GM12878 (cell line): ENCODE measurements at regions not wholly inside any gene's neighbourhood (a gene's known extent, or its start where the extent isn't known, plus 50 kb on each side); places are given as distances from the start of the nearest gene placed in this dataset.

ENCODE experiments used
- ATAC-seq: fragments of 200-7000 bp; cut with Tn5 transposase; 3 replicates; pipeline ENCODE4 v1.9.1; 2020; ENCODE audit warnings: mild to moderate bottlenecking, moderate library complexity
- BruUV-seq: library from RNA; stranded (reverse); fragments of 400-500 nt; replicated peaks from 2 replicates; lab custom pipeline; 2021; lab: Mats Ljungman, UMichigan
- CTCF ChIA-PET: fragments of 300-600 bp; sonication (Branson Sonifier 250); formaldehyde crosslinking; extraction: SDS; loops from one replicate; lab custom pipeline; 2021; ENCODE audit warnings: inconsistent platforms; lab: Yijun Ruan, JAX
- POLR2A ChIA-PET: fragments of 350-600 bp; formaldehyde crosslinking; extraction: SDS; loops from one replicate; lab custom pipeline; 2021; ENCODE audit warnings: inconsistent platforms; lab: Charles Lee
- RAD21 ChIA-PET: fragments of 300-600 bp; sonication (Branson Sonifier 250); formaldehyde crosslinking; loops from one replicate; lab custom pipeline; 2023; ENCODE audit warnings: antibody characterized with exemption; ENCODE audit not compliant: unreplicated experiment; lab: Charles Lee
- SMC1A ChIA-PET: fragments of 300-600 bp; sonication (Branson Sonifier 250); formaldehyde crosslinking; loops from one replicate; lab custom pipeline; 2023; ENCODE audit not compliant: unreplicated experiment, uncharacterized antibody; lab: Charles Lee
- DNase-seq: peaks from one replicate; pipeline ENCODE4 v3.0.0-alpha.2; 2011; ENCODE audit warnings: low read depth, low spot score
- FAIRE-seq: peaks from 3 replicates; lab custom pipeline; 2011; peaks lifted over from hg19 to GRCh38; lab: Jason Lieb, UNC
- H2AFZ ChIP-seq: 2 replicates; pipeline ENCODE4 v1.6.0; 2011; ENCODE audit warnings: low read depth, low read length, control low read depth; ENCODE audit not compliant: control insufficient read depth
- H3K27ac ChIP-seq: 2 replicates; pipeline ENCODE4 v1.5.1; 2011; ENCODE audit warnings: control low read depth; ENCODE audit not compliant: control insufficient read depth, insufficient read depth
- H3K27me3 ChIP-seq, 2 experiments: replicated peaks in 1 of 2; 2 replicates each; pipeline versions ENCODE4 v1.6.0 to v1.6.1; 2011; ENCODE audit warnings: low read length in 1 of 2; ENCODE audit not compliant: control insufficient read depth in 2 of 2, insufficient read depth in 2 of 2
- H3K36me3 ChIP-seq, 2 experiments: 2 replicates each; pipeline ENCODE4 v1.5.1; 2011; ENCODE audit warnings: low read length in 1 of 2; ENCODE audit not compliant: control insufficient read depth in 2 of 2, insufficient read depth in 2 of 2
- H3K4me1 ChIP-seq: 2 replicates; pipeline ENCODE4 v1.6.1; 2011; ENCODE audit warnings: mild to moderate bottlenecking, low read length, moderate library complexity, mixed read lengths; ENCODE audit not compliant: control insufficient read depth, insufficient read depth
- H3K4me2 ChIP-seq: 2 replicates; pipeline ENCODE4 v1.6.0; 2011; ENCODE audit warnings: control low read depth; ENCODE audit not compliant: control insufficient read depth, insufficient read depth
- H3K4me3 ChIP-seq: fragments of 200-600 bp; sonication (generic); 2 replicates; pipeline ENCODE4 v1.5.1; 2016
- H3K79me2 ChIP-seq: 2 replicates; pipeline ENCODE4 v1.6.0; 2011; ENCODE audit warnings: low read length; ENCODE audit not compliant: control insufficient read depth, insufficient read depth
- H3K9ac ChIP-seq: 2 replicates; pipeline ENCODE4 v1.8.0; 2011; ENCODE audit warnings: low read length, control low read depth, mixed read lengths; ENCODE audit not compliant: control insufficient read depth, insufficient read depth
- H3K9me3 ChIP-seq: replicated peaks from 3 replicates; pipeline ENCODE4 v1.5.1; 2011; ENCODE audit warnings: mild to moderate bottlenecking, low read length; ENCODE audit not compliant: control insufficient read depth, insufficient read depth
- H4K20me1 ChIP-seq: 2 replicates; pipeline ENCODE4 v1.6.0; 2011; ENCODE audit not compliant: control insufficient read depth, insufficient read depth
- BCL3 ChIP-seq: IDR thresholded peaks from 2 replicates; pipeline ENCODE4 v1.6.1; 2011; ENCODE audit warnings: borderline replicate concordance, low read depth, mild to moderate bottlenecking, moderate library complexity, low read length; ENCODE audit not compliant: insufficient read depth, poor library complexity, severe bottlenecking
- CREB1 ChIP-seq: IDR thresholded peaks from 2 replicates; pipeline ENCODE4 v1.6.1; 2012; ENCODE audit warnings: low read depth, mild to moderate bottlenecking, inconsistent platforms
- CUX1 ChIP-seq: IDR thresholded peaks from 2 replicates; pipeline ENCODE4 v1.6.1; 2012; ENCODE audit warnings: improper control_type of control experiment, low read depth, low read length; ENCODE audit not compliant: insufficient replicate concordance
- E2F4 ChIP-seq: IDR thresholded peaks from 2 replicates; pipeline ENCODE4 v1.6.1; 2012; ENCODE audit warnings: low read depth, low read length, improper control_type of control experiment
- ELK1 ChIP-seq: IDR thresholded peaks from 2 replicates; pipeline ENCODE4 v1.6.1; 2012; ENCODE audit warnings: low read depth, low read length, improper control_type of control experiment
- FOXK2 ChIP-seq: fragments of 450-650 bp; IDR thresholded peaks from 2 replicates; pipeline ENCODE4 v1.6.1; 2017; ENCODE audit warnings: mild to moderate bottlenecking, moderate library complexity
- GABPA ChIP-seq: IDR thresholded peaks from 2 replicates; pipeline ENCODE4 v1.6.1; 2014; ENCODE audit warnings: antibody characterized with exemption, low read depth, mild to moderate bottlenecking, inconsistent platforms
- HCFC1 ChIP-seq: fragments of 150-350 bp; IDR thresholded peaks from 2 replicates; pipeline ENCODE4 v1.6.1; 2014; ENCODE audit warnings: low read length
- HDAC2 ChIP-seq: fragments of 200-600 bp; sonication (generic); IDR thresholded peaks from 2 replicates; pipeline ENCODE4 v1.6.1; 2017
- HDAC6 ChIP-seq: fragments of 200-600 bp; sonication (generic); IDR thresholded peaks from one replicate; pipeline ENCODE4 v1.8.0; 2017; ENCODE audit warnings: antibody characterized with exemption; ENCODE audit not compliant: unreplicated experiment
- MEF2B ChIP-seq: fragments of 450-650 bp; IDR thresholded peaks from 2 replicates; pipeline ENCODE4 v1.6.1; 2018; ENCODE audit warnings: mild to moderate bottlenecking, moderate library complexity; ENCODE audit not compliant: partially characterized antibody, poor library complexity, severe bottlenecking
- PAX8 ChIP-seq: fragments of 450-650 bp; IDR thresholded peaks from 2 replicates; pipeline ENCODE4 v1.6.1; 2017; ENCODE audit warnings: mild to moderate bottlenecking, moderate library complexity
- RCOR1 ChIP-seq: conservative IDR thresholded peaks from 2 replicates; pipeline ENCODE4 v1.6.1; 2012; ENCODE audit warnings: low read depth, low read length, improper control_type of control experiment
- SIN3A ChIP-seq: IDR thresholded peaks from 2 replicates; pipeline ENCODE4 v1.6.1; 2012; ENCODE audit warnings: low read depth, low read length, improper control_type of control experiment
- SIX5 ChIP-seq: IDR thresholded peaks from 2 replicates; pipeline ENCODE4 v1.6.1; 2011; ENCODE audit warnings: mild to moderate bottlenecking, low read depth, low read length, moderate library complexity; ENCODE audit not compliant: severe bottlenecking
- ZNF274 ChIP-seq: IDR thresholded peaks from one replicate; pipeline ENCODE4 v1.8.0; 2011; ENCODE audit not compliant: insufficient read length, insufficient read depth
- ZNF622 ChIP-seq: fragments of 450-650 bp; IDR thresholded peaks from 2 replicates; pipeline ENCODE4 v1.6.1; 2017; ENCODE audit warnings: mild to moderate bottlenecking, inconsistent platforms
- WGBS: methylation state at CpG from one replicate; pipeline ENCODE4 v1.1.6; 2016; ENCODE audit warnings: low lambda C conversion rate; ENCODE audit not compliant: insufficient replicate concordance, insufficient coverage; ENCODE audit errors: missing lambda C conversion rate; 5-methylcytosine and 5-hydroxymethylcytosine counted together
- in situ Hi-C: fragments of 300-500 bp; cut with MboI; formaldehyde crosslinking; loops from 9 replicates; pipeline ENCODE4 v1.14.3; 2018; ENCODE audit warnings: mixed read lengths
- intact Hi-C: fragments of 100-400 bp; cut with micrococcal nuclease; formaldehyde crosslinking; loops from one replicate; pipeline ENCODE4 v1.14.2; 2022; ENCODE audit not compliant: unreplicated experiment

GRCh38 chr19:32233091-32233490 is 112.3 kb upstream of the ZNF507 start (continued):
- TF ChIP-seq SIN3A (no peak), E2F4 (no peak), RCOR1 (no peak), GABPA (no peak), FOXK2 (no peak), BCL3 (no peak), HCFC1 (no peak), ZNF622 (no peak)

GRCh38 chr19:32233885-32234284 is 111.5 kb upstream of the ZNF507 start:
- Histone ChIP-seq H3K4me3 (no peak overlapping the region), H3K27me3 (no peaks in the 10 kb centered on the region), H2AFZ (no peak overlapping the region), H3K36me3 (no peaks in the 10 kb centered on the region), H3K79me2 (no peaks in the 10 kb centered on the region), H3K9ac (no peak overlapping the region), H3K4me1 (no peaks in the 10 kb centered on the region), H3K9me3 (no peaks in the 10 kb centered on the region), H4K20me1 (no peaks in the 10 kb centered on the region), H3K27ac (no peak overlapping the region), H3K4me2 (no peak overlapping the region)
- FAIRE-seq: no peak
- ATAC-seq: no peak
- ChIA-PET SMC1A (no interaction called here), RAD21 (no interaction called here), CTCF (no interaction called here), POLR2A (no interaction called here)
- WGBS: 20% methylated on average over 4 of the region's 4 CpGs
- intact Hi-C loops (no loop called here), in situ Hi-C loops (loop anchor here (5.0 kb wide), 1 partner anchor 1557 kb away; no protein-coding TSS in a partner anchor)
- BruUV-seq: no TSS peak
- no peak for DNase-seq
- TF ChIP-seq ELK1: no peak
- no peak for TF ChIP-seq CREB1
- no peak for TF ChIP-seq HDAC6
- no peak for TF ChIP-seq MEF2B
- TF ChIP-seq CUX1: no peak
- TF ChIP-seq HDAC2: no peak
- TF ChIP-seq PAX8: no peak
- TF ChIP-seq ZNF274: no peak
- no peak for TF ChIP-seq SIX5
